HL-60 (cell line): ENCODE measurements at regions not wholly inside any gene's neighbourhood (a gene's known extent, or its start where the extent isn't known, plus 50 kb on each side); places are given as distances from the start of the nearest gene placed in this dataset.

Experiments used
- DNase-seq, 2 experiments: peaks; one replicate each; pipeline ENCODE4 v3.0.0-alpha.2; 2010 to 2020; ENCODE audit warnings: low read depth in 1 of 2, low spot score in 1 of 2
- H3K27ac ChIP-seq: fragments of 250-450 bp; sonication (Bioruptor Pico); replicated peaks from 2 replicates; pipeline ENCODE4 v1.5.1; 2020; ENCODE audit warnings: mild to moderate bottlenecking, moderate library complexity
- H3K27me3 ChIP-seq: fragments of 250-450 bp; sonication (Bioruptor Pico); 2 replicates; pipeline ENCODE4 v1.5.1; 2021; ENCODE audit warnings: mild to moderate bottlenecking, moderate library complexity; ENCODE audit not compliant: insufficient read depth, poor library complexity, severe bottlenecking
- H3K4me3 ChIP-seq: replicated peaks from 2 replicates; pipeline ENCODE4 v1.5.1; 2011; ENCODE audit warnings: mild to moderate bottlenecking, control low read depth, low read length; ENCODE audit not compliant: insufficient read depth
- CTCF ChIP-seq: IDR thresholded peaks from one replicate; pipeline ENCODE4 v1.5.1; 2011; ENCODE audit warnings: low read length, control low read depth, inconsistent platforms; ENCODE audit not compliant: insufficient read depth
- GABPA ChIP-seq: IDR thresholded peaks from 2 replicates; pipeline ENCODE4 v1.6.1; 2012; ENCODE audit warnings: low read depth
- POLR2AphosphoS5 ChIP-seq: IDR thresholded peaks from 2 replicates; pipeline ENCODE4 v1.6.1; 2012; ENCODE audit warnings: low read depth
- REST ChIP-seq: IDR thresholded peaks from 2 replicates; pipeline ENCODE4 v1.6.1; 2012; ENCODE audit warnings: low read depth; ENCODE audit not compliant: insufficient replicate concordance
- SPI1 ChIP-seq: IDR thresholded peaks from 2 replicates; pipeline ENCODE4 v1.6.1; 2012; ENCODE audit warnings: low read depth, mild to moderate bottlenecking, borderline replicate concordance

GRCh38 chr16:85289760-85290625 lies 177.7 kb upstream of the CIBAR2 start:
- no peak overlapping the region for H3K4me3 ChIP-seq
- no peak overlapping the region for H3K27ac ChIP-seq
- TF ChIP-seq POLR2AphosphoS5 = no peak
- H3K27me3 ChIP-seq = no peaks in the 10 kb centered on the region
- DNase-seq = no peak

- DNase-seq = no peak
- Histone ChIP-seq H3K4me3 (no peak overlapping the region), H3K27me3 (no peaks in the 10 kb centered on the region), H3K27ac (no peak overlapping the region)
- TF ChIP-seq POLR2AphosphoS5 = no peak
- no peak for TF ChIP-seq GABPA
- no peak for TF ChIP-seq CTCF
- no peak for TF ChIP-seq SPI1
- no peak for TF ChIP-seq REST
These were observed 178.5 kb upstream of the CIBAR2 start for GRCh38 chr16:85290626-85291301.

- H3K4me3 ChIP-seq = no peak overlapping the region
- DNase-seq = peak in 1 of 2 experiments; percentile 23
- peak overlapping the region; percentile 40; the same call in 1 of the 2 replicates for H3K27ac ChIP-seq
These were observed 179.3 kb upstream of the CIBAR2 start for GRCh38 chr16:85291302-85292148.

More at GRCh38 chr16:85291302-85292148, 179.3 kb upstream of the CIBAR2 start:
- no peak for TF ChIP-seq POLR2AphosphoS5
- TF ChIP-seq REST = no peak
- TF ChIP-seq SPI1 = no peak
- no peak for TF ChIP-seq GABPA
- H3K27me3 ChIP-seq = no peaks in the 10 kb centered on the region
